GM12873 (cell line): ENCODE measurements at regions not wholly inside any gene's neighbourhood (a gene's known extent, or its start where the extent isn't known, plus 50 kb on each side); places are given as distances from the start of the nearest gene placed in this dataset.

Experiments used
- TF ChIP-seq, protein P1 (sequence below): IDR thresholded peaks from 2 replicates; pipeline ENCODE4 v1.5.1; 2012; ENCODE audit warnings: low read depth, mild to moderate bottlenecking, moderate library complexity, low read length, control low read depth; ENCODE audit not compliant: insufficient read depth; ENCODE audit errors: missing control alignments

DNA sequence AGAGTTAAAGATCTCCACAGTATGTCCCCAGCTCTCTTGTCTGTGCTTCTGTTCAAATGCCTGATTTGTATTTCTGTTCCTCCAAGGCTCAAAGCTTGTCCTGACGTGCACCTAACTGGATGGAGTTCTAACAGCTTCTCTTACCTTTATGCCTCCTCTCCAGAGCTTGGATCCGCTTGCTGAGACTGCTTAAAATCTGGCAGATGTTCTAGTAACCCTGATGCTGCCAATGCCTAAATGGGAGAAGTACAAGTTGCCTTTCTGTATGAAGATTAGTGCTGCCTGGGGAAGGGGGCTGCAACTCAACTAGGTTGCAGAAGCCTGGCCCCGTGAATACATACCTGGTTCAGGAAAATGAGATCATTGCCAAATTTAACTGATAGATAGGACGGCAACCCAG, 354.5 kb upstream of the KCNMB2 start:
- TF ChIP-seq, protein P1, sequence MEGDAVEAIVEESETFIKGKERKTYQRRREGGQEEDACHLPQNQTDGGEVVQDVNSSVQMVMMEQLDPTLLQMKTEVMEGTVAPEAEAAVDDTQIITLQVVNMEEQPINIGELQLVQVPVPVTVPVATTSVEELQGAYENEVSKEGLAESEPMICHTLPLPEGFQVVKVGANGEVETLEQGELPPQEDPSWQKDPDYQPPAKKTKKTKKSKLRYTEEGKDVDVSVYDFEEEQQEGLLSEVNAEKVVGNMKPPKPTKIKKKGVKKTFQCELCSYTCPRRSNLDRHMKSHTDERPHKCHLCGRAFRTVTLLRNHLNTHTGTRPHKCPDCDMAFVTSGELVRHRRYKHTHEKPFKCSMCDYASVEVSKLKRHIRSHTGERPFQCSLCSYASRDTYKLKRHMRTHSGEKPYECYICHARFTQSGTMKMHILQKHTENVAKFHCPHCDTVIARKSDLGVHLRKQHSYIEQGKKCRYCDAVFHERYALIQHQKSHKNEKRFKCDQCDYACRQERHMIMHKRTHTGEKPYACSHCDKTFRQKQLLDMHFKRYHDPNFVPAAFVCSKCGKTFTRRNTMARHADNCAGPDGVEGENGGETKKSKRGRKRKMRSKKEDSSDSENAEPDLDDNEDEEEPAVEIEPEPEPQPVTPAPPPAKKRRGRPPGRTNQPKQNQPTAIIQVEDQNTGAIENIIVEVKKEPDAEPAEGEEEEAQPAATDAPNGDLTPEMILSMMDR, result no peak

DNA sequence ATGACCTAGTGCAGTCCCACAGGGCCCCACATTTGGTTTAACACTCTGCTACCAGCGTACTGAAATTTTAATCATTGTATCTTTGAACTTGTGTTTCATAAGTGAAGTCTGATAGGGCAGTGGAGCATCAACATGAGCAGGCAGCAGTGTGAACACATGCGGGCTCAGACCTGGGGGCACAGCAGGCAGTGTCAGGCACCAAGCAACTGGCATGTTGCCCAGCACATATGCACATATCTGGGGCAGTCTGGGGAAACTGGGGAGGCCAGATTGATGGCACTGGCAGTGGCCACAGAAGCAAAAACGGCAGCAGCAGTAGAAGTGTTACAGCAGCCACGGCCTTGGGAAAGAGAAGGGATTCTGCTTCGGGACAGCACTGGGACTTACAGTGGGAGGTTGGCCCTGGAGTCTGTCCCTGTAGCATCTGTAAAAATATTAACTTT, 353.9 kb upstream of the KCNMB2 start:
- TF ChIP-seq, protein P1, result no peak

DNA sequence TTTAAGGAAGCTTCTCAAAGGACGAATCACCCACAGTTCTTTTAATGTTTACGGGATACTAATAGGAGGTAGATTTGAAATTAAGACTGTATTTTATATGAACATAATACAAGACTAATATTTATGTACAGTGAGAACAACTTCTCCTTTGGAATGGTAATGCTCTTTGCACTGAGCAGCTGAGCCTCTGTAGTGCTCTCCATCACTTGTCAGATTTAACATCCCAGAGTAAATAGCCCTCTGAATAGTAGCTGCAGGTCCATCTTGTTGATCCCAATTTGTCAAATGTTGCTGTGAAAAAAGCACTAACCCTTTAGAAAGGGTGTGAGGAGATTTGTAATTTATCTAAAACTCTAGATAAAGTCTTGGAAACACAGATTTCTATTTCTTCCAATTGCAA, 351.4 kb upstream of the KCNMB2 start:
- TF ChIP-seq, protein P1, result no peak

DNA sequence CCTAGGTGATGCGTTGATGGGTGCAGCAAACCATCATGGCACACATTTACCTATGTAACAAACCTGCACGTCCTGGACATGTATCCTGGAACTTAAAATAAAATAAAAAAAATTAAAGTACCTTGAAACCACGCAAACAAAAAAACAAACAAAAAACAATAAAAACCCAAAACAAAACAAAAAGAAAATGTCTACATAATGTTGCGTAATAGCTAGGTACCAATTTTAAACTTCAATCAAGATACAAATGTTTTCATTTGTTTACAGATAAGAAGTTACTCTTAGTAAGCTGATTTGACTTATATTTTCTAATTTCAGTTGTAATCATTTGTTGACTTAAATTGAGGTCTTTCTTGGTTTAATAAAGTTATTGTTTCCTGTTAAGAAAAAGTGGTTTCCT, 349.6 kb upstream of the KCNMB2 start:
- TF ChIP-seq, protein P1, result no peak

DNA sequence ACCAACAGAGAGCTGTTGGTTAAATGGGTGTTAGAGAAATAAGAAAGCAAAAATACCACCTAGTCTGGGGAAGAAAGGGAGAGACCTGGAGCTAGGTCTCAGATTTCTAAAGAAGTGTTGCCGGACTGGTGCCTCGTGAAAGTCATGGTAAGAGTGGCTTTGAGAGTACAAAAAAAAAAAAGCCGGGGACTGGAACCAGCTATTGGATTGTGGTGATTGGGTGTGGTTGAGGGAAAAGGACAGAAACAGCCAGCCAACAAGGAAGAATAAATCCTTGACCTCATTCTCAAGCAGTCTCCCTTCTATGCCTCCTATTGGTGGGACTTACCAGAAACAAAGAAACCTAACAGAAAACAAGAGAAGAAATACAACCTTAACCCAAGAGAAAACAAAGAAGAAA, 346.4 kb upstream of the KCNMB2 start:
- TF ChIP-seq, protein P1, result no peak

DNA sequence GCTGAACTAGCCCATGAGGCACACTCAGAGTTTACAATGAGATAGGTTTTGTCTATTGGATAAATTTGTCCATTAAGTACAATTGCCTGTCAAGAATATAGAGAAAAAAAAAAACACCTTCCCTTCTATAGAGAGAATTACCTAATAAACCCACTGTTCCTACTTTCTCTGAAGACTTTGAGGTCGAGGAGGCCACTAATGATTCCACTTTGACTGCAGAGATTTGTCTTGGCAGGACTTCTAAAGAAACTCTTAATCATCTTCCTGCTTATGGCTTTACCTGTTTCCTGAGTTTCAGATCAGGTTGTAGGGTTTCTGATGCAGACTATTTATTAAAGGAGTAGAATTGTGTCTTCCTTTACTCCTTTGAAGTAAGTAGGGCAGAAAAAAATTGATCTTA, 342.4 kb upstream of the KCNMB2 start:
- TF ChIP-seq, protein P1, result no peak

DNA sequence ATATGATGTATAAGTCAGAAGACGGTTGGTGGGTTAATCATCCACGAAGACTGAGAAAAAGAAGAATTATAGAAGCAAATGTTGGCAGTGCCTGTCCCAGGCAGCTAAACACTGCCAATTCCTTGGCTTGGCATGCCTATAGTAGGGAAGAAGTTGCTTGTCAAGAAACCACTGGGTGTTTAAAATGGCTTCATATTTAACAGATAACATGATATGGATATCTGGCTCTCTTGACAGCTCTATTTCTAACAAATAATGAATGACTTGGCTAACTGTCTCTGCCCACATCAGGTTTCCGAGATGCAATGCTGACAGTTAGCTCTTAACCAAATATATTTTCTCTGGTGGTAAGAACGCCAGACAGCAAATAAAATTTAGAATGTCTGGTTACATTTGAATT, 341.7 kb upstream of the KCNMB2 start:
- TF ChIP-seq, protein P1, result no peak
